ENCODE measurements at regions not wholly inside any gene's neighbourhood (a gene's known extent, or its start where the extent isn't known, plus 50 kb on each side); places are given as distances from the start of the nearest gene placed in this dataset.

GRCh38 chr5:173672891-173673290 lies 56.4 kb upstream of the BOD1 start:
- Histone ChIP-seq H3K27me3 (no peaks in the 10 kb centered on the region), H3K27ac (peak overlapping the region in 3 of 12 donors; percentile 7 to 69 (median 60)), H3K36me3 (no peaks in the 10 kb centered on the region), H3K4me1 (peaks cover 0 to 34% (median 17%) of the 10 kb centered on the region in 12 donors), H3K9me3 (peaks cover 0 to 15% (median 0%) of the 10 kb centered on the region in 12 donors), H3K4me3 (no peak overlapping the region)
- 51 to 65% (median 59%) methylated on average over 11 of the region's 11 CpGs for WGBS, 4 donors
- DNase-seq: no peak
- TF ChIP-seq, protein P1, sequence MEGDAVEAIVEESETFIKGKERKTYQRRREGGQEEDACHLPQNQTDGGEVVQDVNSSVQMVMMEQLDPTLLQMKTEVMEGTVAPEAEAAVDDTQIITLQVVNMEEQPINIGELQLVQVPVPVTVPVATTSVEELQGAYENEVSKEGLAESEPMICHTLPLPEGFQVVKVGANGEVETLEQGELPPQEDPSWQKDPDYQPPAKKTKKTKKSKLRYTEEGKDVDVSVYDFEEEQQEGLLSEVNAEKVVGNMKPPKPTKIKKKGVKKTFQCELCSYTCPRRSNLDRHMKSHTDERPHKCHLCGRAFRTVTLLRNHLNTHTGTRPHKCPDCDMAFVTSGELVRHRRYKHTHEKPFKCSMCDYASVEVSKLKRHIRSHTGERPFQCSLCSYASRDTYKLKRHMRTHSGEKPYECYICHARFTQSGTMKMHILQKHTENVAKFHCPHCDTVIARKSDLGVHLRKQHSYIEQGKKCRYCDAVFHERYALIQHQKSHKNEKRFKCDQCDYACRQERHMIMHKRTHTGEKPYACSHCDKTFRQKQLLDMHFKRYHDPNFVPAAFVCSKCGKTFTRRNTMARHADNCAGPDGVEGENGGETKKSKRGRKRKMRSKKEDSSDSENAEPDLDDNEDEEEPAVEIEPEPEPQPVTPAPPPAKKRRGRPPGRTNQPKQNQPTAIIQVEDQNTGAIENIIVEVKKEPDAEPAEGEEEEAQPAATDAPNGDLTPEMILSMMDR (IDR thresholded peaks at IDR 0.05): no peak
- TF ChIP-seq POLR2A (IDR thresholded peaks at IDR 0.05): no peak
- intact Hi-C loops (cut with DNase I): loop anchor here in 1 of 10 donors (5.0 to 10.0 kb wide), 2 partner anchors 84 to 212 kb away; partner anchors contain the start of gene CPEB4
- ATAC-seq: no peak

DNA sequence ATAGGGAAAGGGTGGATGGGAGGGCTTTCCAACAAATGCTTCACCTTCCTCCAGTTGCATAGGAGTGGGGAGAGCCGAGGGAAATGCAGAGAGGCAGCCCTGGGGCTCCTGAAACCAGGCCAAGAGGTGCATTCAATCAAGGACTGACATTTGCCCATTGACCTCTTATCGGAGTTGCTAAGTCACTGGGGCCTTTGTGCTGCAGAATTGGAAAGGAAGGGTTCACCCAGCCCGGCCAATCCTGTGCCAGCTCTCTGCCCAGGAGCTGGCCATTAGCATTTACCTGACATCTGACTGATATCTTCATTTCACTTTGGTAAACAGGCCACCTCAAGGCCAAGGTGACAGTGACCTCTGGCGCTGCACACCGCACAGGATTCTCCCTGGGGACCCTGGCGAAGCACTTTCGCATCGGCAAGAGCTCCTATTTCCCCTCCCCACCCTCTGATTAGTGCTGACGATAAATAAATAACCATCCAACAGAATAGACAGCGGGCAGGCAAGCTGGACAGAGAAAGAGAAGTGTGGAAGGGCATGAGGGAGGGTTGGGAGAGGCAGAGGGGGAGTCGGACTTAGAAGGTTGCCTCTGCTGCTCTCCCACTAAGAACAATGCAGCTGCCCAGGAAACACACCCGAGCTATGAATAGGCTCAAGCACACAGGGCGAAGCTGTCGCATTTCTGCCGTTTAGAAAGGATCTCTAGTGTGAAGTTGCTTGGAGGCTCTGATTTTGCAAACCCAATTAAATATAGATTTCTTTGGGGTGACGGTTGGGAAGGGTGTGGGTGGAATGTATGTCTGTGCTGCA lies 57.0 kb upstream of the BOD1 start:
- intact Hi-C loops (cut with DNase I): loop anchor here in 1 of 10 donors (5.0 to 10.0 kb wide), 2 partner anchors 84 to 211 kb away; partner anchors contain the start of gene CPEB4
- TF ChIP-seq, protein P1 (IDR thresholded peaks at IDR 0.05): no peak
- no peak for TF ChIP-seq POLR2A (IDR thresholded peaks at IDR 0.05)
- 31 to 45% (median 34%) methylated on average over 16 of the region's 16 CpGs for WGBS, 4 donors
- DNase-seq (no peak), ATAC-seq (peak in 3 of 4 donors; percentile 31 to 59 (median 34))
- peaks cover 0 to 34% (median 17%) of the 10 kb centered on the region in 12 donors for H3K4me1 ChIP-seq
- peak overlapping the region in 4 of 12 donors; percentile 6 to 22 (median 17) for H3K4me3 ChIP-seq
- no peaks in the 10 kb centered on the region for H3K27me3 ChIP-seq
- peak overlapping the region in 5 of 12 donors; percentile 7 to 69 (median 47) for H3K27ac ChIP-seq
- peaks cover 0 to 15% (median 0%) of the 10 kb centered on the region in 12 donors for H3K9me3 ChIP-seq
- H3K36me3 ChIP-seq: no peaks in the 10 kb centered on the region

GRCh38 chr5:173675287-173675996 lies 59.0 kb upstream of the BOD1 start:
- Histone ChIP-seq H3K4me1 (peaks cover 0 to 25% (median 9%) of the 10 kb centered on the region in 12 donors), H3K36me3 (no peaks in the 10 kb centered on the region), H3K27me3 (no peaks in the 10 kb centered on the region), H3K27ac (no peak overlapping the region), H3K9me3 (peaks cover 0 to 15% (median 0%) of the 10 kb centered on the region in 12 donors), H3K4me3 (no peak overlapping the region)
- WGBS, 4 donors: 73 to 83% (median 82%) methylated on average over 5 to 6 of the region's 6 CpGs
- intact Hi-C loops (cut with DNase I): loop anchor here in 1 of 10 donors (10.0 kb wide), 1 partner anchor 209 kb away; the partner anchor contains the start of gene CPEB4
- ATAC-seq: peak; percentile 40 to 59 (median 50)
- DNase-seq: peak in 2 of 5 donors; percentile 42 to 55
- TF ChIP-seq, protein P1 (IDR thresholded peaks at IDR 0.05): no peak
- TF ChIP-seq POLR2A (IDR thresholded peaks at IDR 0.05): no peak

Measured in heart left ventricle (tissue), 16 donors.